MCF 10A (cell line): ENCODE measurements at regions not wholly inside any gene's neighbourhood (a gene's known extent, or its start where the extent isn't known, plus 50 kb on each side); places are given as distances from the start of the nearest gene placed in this dataset.

ENCODE experiments used
- BruUV-seq: library from RNA; stranded (reverse); fragments of 400-500 nt; replicated peaks from 2 replicates; lab custom pipeline; 2021; lab: Mats Ljungman, UMichigan
- CTCF ChIA-PET: fragments of 300-600 bp; sonication (Branson Sonifier 250); formaldehyde crosslinking; extraction: SDS; loops from one replicate; lab custom pipeline; 2021; ENCODE audit warnings: antibody characterized with exemption, inconsistent platforms; lab: Yijun Ruan, JAX
- POLR2A ChIA-PET: fragments of 300-600, 350-650 bp; sonication (Branson Sonifier 250); formaldehyde crosslinking; extraction: SDS; loops from one replicate; lab custom pipeline; 2020; ENCODE audit warnings: antibody characterized with exemption, inconsistent platforms; lab: Yijun Ruan, JAX
- DNase-seq: peaks from one replicate; pipeline ENCODE4 v3.0.0-alpha.2; 2018; ENCODE audit not compliant: unreplicated experiment
- H3K27ac Mint-ChIP-seq: one replicate; pipeline ENCODE4 v1.8.0; 2022; ENCODE audit warnings: mild to moderate bottlenecking, low read depth, mixed read lengths; ENCODE audit not compliant: unreplicated experiment
- H3K27me3 Mint-ChIP-seq: one replicate; pipeline ENCODE4 v1.8.0; 2022; ENCODE audit warnings: mixed read lengths; ENCODE audit not compliant: insufficient read depth, unreplicated experiment
- H3K36me3 Mint-ChIP-seq: one replicate; pipeline ENCODE4 v1.8.0; 2022; ENCODE audit warnings: mild to moderate bottlenecking, moderate library complexity, mixed read lengths; ENCODE audit not compliant: insufficient read depth, unreplicated experiment
- H3K4me1 Mint-ChIP-seq: one replicate; pipeline ENCODE4 v1.8.0; 2022; ENCODE audit warnings: mixed read lengths; ENCODE audit not compliant: insufficient read depth, unreplicated experiment
- H3K4me3 Mint-ChIP-seq: one replicate; pipeline ENCODE4 v1.8.0; 2022; ENCODE audit warnings: mild to moderate bottlenecking, moderate library complexity, mixed read lengths; ENCODE audit not compliant: unreplicated experiment
- H3K9me3 Mint-ChIP-seq: one replicate; pipeline ENCODE4 v1.8.0; 2022; ENCODE audit warnings: mixed read lengths; ENCODE audit not compliant: unreplicated experiment
- CTCF ChIP-seq: fragments of 200-600 bp; IDR thresholded peaks from one replicate; pipeline ENCODE4 v1.8.0; 2022; ENCODE audit warnings: antibody characterized with exemption, mild to moderate bottlenecking; ENCODE audit not compliant: unreplicated experiment
- intact Hi-C: fragments of 100-400 bp; cut with micrococcal nuclease; formaldehyde crosslinking; loops from 2 replicates; pipeline ENCODE4 v1.14.1; 2022

GRCh38 chr7:47663851-47664250, 81.9 kb upstream of the TNS3 start:
- Mint-ChIP-seq H3K9me3 (no peaks in the 10 kb centered on the region), H3K4me1 (peaks cover 4% of the 10 kb centered on the region), H3K27ac (no peak overlapping the region), H3K36me3 (no peaks in the 10 kb centered on the region), H3K27me3 (no peaks in the 10 kb centered on the region), H3K4me3 (no peak overlapping the region)
- ChIA-PET POLR2A (no interaction called here), CTCF (interaction anchor here (0.7 to 0.9 kb wide), 2 partner anchors 50 to 58 kb away, joined by 3 to 4 read pairs; no protein-coding TSS in a partner anchor)
- intact Hi-C loops = loop anchor here (10.0 kb wide), 1 partner anchor 209 kb away; no protein-coding TSS in a partner anchor
- no peak for DNase-seq
- TF ChIP-seq CTCF = no peak
- BruUV-seq = no TSS peak

- no peak overlapping the region for H3K27ac Mint-ChIP-seq
- H3K4me3 Mint-ChIP-seq = no peak overlapping the region
- no TSS peak for BruUV-seq
- no peaks in the 10 kb centered on the region for H3K4me1 Mint-ChIP-seq
- no peaks in the 10 kb centered on the region for H3K9me3 Mint-ChIP-seq
- TF ChIP-seq CTCF = no peak
- no peaks in the 10 kb centered on the region for H3K36me3 Mint-ChIP-seq
- ChIA-PET POLR2A (no interaction called here), CTCF (interaction anchor here (0.8 to 0.9 kb wide), 2 partner anchors 51 to 282 kb away, joined by 3 read pairs; no protein-coding TSS in a partner anchor)
- no peaks in the 10 kb centered on the region for H3K27me3 Mint-ChIP-seq
- DNase-seq = no peak
- intact Hi-C loops = loop anchor here (10.0 kb wide), 1 partner anchor 208 kb away; no protein-coding TSS in a partner anchor
Measured at GRCh38 chr7:47663213-47663612, 81.3 kb upstream of the TNS3 start.

- BruUV-seq = no TSS peak
- Mint-ChIP-seq H3K9me3 (no peaks in the 10 kb centered on the region), H3K36me3 (peaks cover 6% of the 10 kb centered on the region), H3K4me3 (no peak overlapping the region), H3K27ac (no peak overlapping the region), H3K4me1 (no peaks in the 10 kb centered on the region), H3K27me3 (no peaks in the 10 kb centered on the region)
- no peak for TF ChIP-seq CTCF
- intact Hi-C loops = loop anchor here (10.0 kb wide), 1 partner anchor 206 kb away; no protein-coding TSS in a partner anchor
- CTCF ChIA-PET = interaction anchor here (0.6 to 0.9 kb wide), 2 partner anchors 400 to 407 kb away, joined by 3 to 4 read pairs; no protein-coding TSS in a partner anchor
- no peak for DNase-seq
- POLR2A ChIA-PET = no interaction called here
Measured at GRCh38 chr7:47661051-47661714, 79.3 kb upstream of the TNS3 start.

GRCh38 chr7:47659664-47660462, 78.0 kb upstream of the TNS3 start:
- DNase-seq = no peak
- Mint-ChIP-seq H3K4me3 (no peak overlapping the region), H3K9me3 (no peaks in the 10 kb centered on the region), H3K4me1 (peaks cover under 1% of the 10 kb centered on the region), H3K36me3 (peaks cover 6% of the 10 kb centered on the region), H3K27me3 (no peaks in the 10 kb centered on the region), H3K27ac (no peak overlapping the region)
- no TSS peak for BruUV-seq
- no peak for TF ChIP-seq CTCF
- ChIA-PET CTCF (no interaction called here), POLR2A (no interaction called here)
- intact Hi-C loops = loop anchor here (10.0 kb wide), 1 partner anchor 205 kb away; no protein-coding TSS in a partner anchor
